Activated B cell treated with CpG ODN at 0.5 μM for 24 hours (primary cell): ENCODE measurements at regions not wholly inside any gene's neighbourhood (a gene's known extent, or its start where the extent isn't known, plus 50 kb on each side); places are given as distances from the start of the nearest gene placed in this dataset.

Experiments
- ATAC-seq: fragments of 200-7000 bp; cut with Tn5 transposase; one replicate; pipeline ENCODE4 v1.10.0; 2021; ENCODE audit warnings: low read depth, mild to moderate bottlenecking, moderate library complexity
- CTCF ChIA-PET: fragments of 350-600 bp; sonication (Branson Sonifier 250); formaldehyde crosslinking; loops from one replicate; lab custom pipeline; 2021; ENCODE audit warnings: antibody characterized with exemption; lab: Charles Lee
- POLR2A ChIA-PET: fragments of 350-600 bp; sonication (Branson Sonifier 250); formaldehyde crosslinking; loops from one replicate; lab custom pipeline; 2021; ENCODE audit warnings: antibody characterized with exemption; lab: Charles Lee
- DNase-seq: peaks from one replicate; pipeline ENCODE4 v3.0.0; 2022
- H3K27ac Mint-ChIP-seq: one replicate; pipeline ENCODE4 v1.8.0; 2020; ENCODE audit warnings: mixed read lengths
- H3K27me3 Mint-ChIP-seq: one replicate; pipeline ENCODE4 v1.8.0; 2021; ENCODE audit warnings: mixed read lengths
- H3K36me3 Mint-ChIP-seq: one replicate; pipeline ENCODE4 v1.8.0; 2021; ENCODE audit warnings: low read depth, mixed read lengths
- H3K4me1 Mint-ChIP-seq: one replicate; pipeline ENCODE4 v1.8.0; 2021; ENCODE audit warnings: mixed read lengths
- H3K4me3 Mint-ChIP-seq: one replicate; pipeline ENCODE4 v1.8.0; 2020; ENCODE audit warnings: mild to moderate bottlenecking, mixed read lengths
- H3K9me3 Mint-ChIP-seq: one replicate; pipeline ENCODE4 v1.8.0; 2020; ENCODE audit warnings: mixed read lengths
- intact Hi-C: fragments of 100-400 bp; cut with micrococcal nuclease; formaldehyde crosslinking; loops from one replicate; pipeline ENCODE4 v1.15.1; 2024
- TF ChIP-seq, protein P1 (sequence below): fragments of 200-600 bp; IDR thresholded peaks from one replicate; pipeline ENCODE4 v1.8.0; 2022; ENCODE audit warnings: antibody characterized with exemption, mild to moderate bottlenecking

DNA sequence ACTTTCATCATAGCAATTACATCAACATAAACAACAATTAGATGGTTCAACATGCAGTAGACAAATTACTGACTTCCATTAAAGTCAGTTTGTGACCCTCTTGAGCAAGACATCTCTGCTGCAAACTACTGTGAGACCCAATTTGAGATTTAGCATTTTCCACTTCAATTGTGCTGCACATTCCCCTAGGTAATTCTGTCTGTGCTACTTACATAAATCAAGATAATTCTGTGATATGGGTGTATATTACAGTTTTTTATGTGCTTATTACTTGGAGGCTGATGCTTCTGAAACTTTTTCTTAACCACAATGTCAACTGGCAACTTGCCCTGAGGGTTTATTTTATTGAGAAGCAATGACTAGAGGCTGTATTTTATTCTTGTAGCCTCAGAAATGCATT, 1714.4 kb downstream of the OLFM4 start:
- TF ChIP-seq, protein P1, sequence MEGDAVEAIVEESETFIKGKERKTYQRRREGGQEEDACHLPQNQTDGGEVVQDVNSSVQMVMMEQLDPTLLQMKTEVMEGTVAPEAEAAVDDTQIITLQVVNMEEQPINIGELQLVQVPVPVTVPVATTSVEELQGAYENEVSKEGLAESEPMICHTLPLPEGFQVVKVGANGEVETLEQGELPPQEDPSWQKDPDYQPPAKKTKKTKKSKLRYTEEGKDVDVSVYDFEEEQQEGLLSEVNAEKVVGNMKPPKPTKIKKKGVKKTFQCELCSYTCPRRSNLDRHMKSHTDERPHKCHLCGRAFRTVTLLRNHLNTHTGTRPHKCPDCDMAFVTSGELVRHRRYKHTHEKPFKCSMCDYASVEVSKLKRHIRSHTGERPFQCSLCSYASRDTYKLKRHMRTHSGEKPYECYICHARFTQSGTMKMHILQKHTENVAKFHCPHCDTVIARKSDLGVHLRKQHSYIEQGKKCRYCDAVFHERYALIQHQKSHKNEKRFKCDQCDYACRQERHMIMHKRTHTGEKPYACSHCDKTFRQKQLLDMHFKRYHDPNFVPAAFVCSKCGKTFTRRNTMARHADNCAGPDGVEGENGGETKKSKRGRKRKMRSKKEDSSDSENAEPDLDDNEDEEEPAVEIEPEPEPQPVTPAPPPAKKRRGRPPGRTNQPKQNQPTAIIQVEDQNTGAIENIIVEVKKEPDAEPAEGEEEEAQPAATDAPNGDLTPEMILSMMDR: no peak
- no peak for ATAC-seq
- no peak overlapping the region for H3K4me3 Mint-ChIP-seq
- DNase-seq: no peak
- CTCF ChIA-PET: no interaction called here
- no peaks in the 10 kb centered on the region for H3K36me3 Mint-ChIP-seq
- H3K27me3 Mint-ChIP-seq: no peaks in the 10 kb centered on the region
- H3K9me3 Mint-ChIP-seq: peaks cover 8% of the 10 kb centered on the region
- POLR2A ChIA-PET: no interaction called here
- H3K4me1 Mint-ChIP-seq: no peaks in the 10 kb centered on the region
- intact Hi-C loops: no loop called here
- no peak overlapping the region for H3K27ac Mint-ChIP-seq

DNA sequence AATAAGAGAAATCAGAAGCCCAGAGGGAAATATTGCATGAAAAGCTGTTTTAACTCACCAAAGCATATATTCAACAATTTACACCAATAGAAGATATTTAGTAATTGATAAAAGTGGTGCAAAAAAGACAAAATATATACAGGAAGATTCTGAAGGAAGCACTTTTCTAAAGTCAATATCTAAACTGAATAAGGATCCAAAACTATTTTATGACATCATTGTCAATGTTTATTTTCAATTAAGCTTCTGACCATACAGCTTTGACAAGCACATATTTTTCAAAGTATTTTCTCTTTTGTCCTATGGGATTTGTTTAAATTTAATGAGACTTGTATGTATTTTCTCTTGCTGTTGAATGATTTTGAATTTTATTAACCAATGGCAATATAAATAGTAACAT, 1716.1 kb downstream of the OLFM4 start:
- POLR2A ChIA-PET: no interaction called here
- no peak overlapping the region for H3K27ac Mint-ChIP-seq
- H3K9me3 Mint-ChIP-seq: no peaks in the 10 kb centered on the region
- DNase-seq: no peak
- TF ChIP-seq, protein P1: no peak
- intact Hi-C loops: no loop called here
- CTCF ChIA-PET: no interaction called here
- H3K4me1 Mint-ChIP-seq: no peaks in the 10 kb centered on the region
- H3K27me3 Mint-ChIP-seq: no peaks in the 10 kb centered on the region
- ATAC-seq: no peak
- H3K4me3 Mint-ChIP-seq: no peak overlapping the region
- no peaks in the 10 kb centered on the region for H3K36me3 Mint-ChIP-seq

DNA sequence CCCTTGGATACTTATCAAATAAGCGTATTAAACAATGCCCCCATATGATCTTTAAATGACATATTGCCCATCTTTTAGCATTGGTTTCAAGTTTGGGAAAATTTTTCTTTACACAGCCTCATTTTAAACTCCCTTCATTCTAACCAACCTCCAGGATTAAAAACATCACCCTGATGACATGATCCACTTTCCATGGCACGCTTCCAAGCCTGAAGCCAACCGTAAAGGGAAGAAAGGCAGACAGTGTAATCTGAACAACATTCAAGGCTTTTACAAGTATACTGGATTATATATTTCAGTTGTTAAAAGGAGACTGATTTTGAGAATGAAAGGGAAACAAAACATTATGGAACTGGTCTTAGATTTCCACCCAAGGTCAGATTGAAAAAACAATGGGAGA, 1721.9 kb downstream of the OLFM4 start:
- intact Hi-C loops: no loop called here

DNA sequence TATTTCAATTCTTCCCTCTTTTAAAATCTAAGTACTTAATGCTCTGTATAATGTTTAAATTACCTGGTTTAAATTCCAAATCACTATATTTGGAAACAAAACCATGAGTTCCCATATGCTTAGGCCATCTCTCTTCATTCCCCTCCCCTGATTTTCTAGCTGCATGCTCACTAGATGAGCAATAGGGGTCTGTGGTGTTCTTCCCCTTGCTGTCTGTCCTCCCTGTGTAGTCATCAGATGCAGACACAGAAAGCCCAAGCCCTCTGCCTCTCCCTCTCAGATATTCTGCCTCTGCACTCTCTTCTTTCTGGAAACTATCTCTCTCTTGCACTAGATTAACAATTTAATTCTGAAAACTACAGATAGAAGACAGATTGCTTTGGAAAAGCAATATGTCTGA, 1730.2 kb downstream of the OLFM4 start:
- POLR2A ChIA-PET: no interaction called here
- CTCF ChIA-PET: no interaction called here
- TF ChIP-seq, protein P1: no peak
- Mint-ChIP-seq H3K36me3 (no peaks in the 10 kb centered on the region), H3K4me1 (no peaks in the 10 kb centered on the region), H3K9me3 (peaks cover 6% of the 10 kb centered on the region), H3K27me3 (no peaks in the 10 kb centered on the region), H3K27ac (no peak overlapping the region), H3K4me3 (no peak overlapping the region)
- ATAC-seq: no peak
- no peak for DNase-seq
- intact Hi-C loops: no loop called here

More for the DNA sequence above, 1721.9 kb downstream of the OLFM4 start:
- H3K4me1 Mint-ChIP-seq: no peaks in the 10 kb centered on the region
- peaks cover 2% of the 10 kb centered on the region for H3K9me3 Mint-ChIP-seq
- H3K36me3 Mint-ChIP-seq: no peaks in the 10 kb centered on the region
- POLR2A ChIA-PET: no interaction called here
- ATAC-seq: no peak
- CTCF ChIA-PET: no interaction called here
- H3K4me3 Mint-ChIP-seq: no peak overlapping the region
- DNase-seq: no peak
- TF ChIP-seq, protein P1: no peak
- H3K27me3 Mint-ChIP-seq: no peaks in the 10 kb centered on the region
- no peak overlapping the region for H3K27ac Mint-ChIP-seq

DNA sequence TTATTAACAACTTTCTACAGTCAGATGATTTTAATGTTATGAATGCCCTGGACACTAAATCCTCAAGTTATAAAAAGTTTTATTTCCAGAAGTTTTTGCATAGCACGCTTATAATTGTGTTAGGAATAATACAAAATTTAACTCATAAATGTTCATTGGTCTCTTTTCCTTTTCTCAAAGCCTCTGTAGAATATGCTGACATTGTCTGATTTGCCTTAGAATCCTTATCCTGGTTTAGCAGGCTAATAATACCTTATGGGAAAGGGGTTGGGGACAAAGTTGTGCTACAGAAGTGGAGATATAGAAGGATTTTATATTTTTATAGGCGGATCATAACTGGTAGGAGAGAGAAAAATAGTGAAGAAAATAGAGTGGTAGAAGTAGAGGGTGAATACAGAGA, 1739.6 kb downstream of the OLFM4 start:
- TF ChIP-seq, protein P1: no peak
- DNase-seq (no peak), ATAC-seq (no peak)
- intact Hi-C loops: no loop called here
- no peaks in the 10 kb centered on the region for H3K36me3 Mint-ChIP-seq
- no peak overlapping the region for H3K27ac Mint-ChIP-seq
- CTCF ChIA-PET: no interaction called here
- POLR2A ChIA-PET: no interaction called here
- no peak overlapping the region for H3K4me3 Mint-ChIP-seq
- peaks cover 6% of the 10 kb centered on the region for H3K9me3 Mint-ChIP-seq
- H3K4me1 Mint-ChIP-seq: no peaks in the 10 kb centered on the region
- H3K27me3 Mint-ChIP-seq: no peaks in the 10 kb centered on the region
